ENCODE measurements at regions not wholly inside any gene's neighbourhood (a gene's known extent, or its start where the extent isn't known, plus 50 kb on each side); places are given as distances from the start of the nearest gene placed in this dataset.

DNA sequence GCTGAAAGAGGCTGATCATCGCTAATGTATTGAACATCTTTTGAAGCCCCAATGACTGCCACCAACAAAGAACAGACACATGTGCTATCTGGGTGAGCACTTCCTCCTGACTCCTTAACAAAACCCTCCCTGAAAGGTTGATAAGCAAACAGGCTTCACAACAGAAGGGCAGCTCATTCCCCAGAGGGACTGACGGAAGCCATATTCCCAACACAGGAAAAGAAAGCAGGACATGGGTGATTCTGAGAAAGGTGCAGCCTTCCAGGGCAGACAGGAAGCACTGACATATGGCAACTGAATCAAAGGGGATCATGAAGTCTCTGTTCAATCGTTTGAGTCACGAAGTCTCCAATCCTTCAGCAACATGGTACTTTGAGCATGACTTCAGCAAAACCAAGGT lies 929.0 kb downstream of the MCTP2 start:
- intact Hi-C loops (cut with micrococcal nuclease; ENCODE audit: unreplicated experiment): no loop called here
- H3K4me1 Mint-ChIP-seq (ENCODE audit: low read depth, unreplicated experiment): peaks cover 10% of the 10 kb centered on the region
- BruUV-seq (replicated peaks): no TSS peak
- H3K27me3 Mint-ChIP-seq (ENCODE audit: unreplicated experiment): no peaks in the 10 kb centered on the region
- CTCF ChIA-PET: no interaction called here
- no peak overlapping the region for H3K27ac Mint-ChIP-seq (ENCODE audit: unreplicated experiment)
- H3K4me3 Mint-ChIP-seq (ENCODE audit: low read depth, unreplicated experiment): no peak overlapping the region
- no peaks in the 10 kb centered on the region for H3K36me3 Mint-ChIP-seq (ENCODE audit: insufficient read depth, unreplicated experiment)
- H3K9me3 Mint-ChIP-seq (ENCODE audit: low read depth, unreplicated experiment): peaks cover 10% of the 10 kb centered on the region
- DNase-seq: no peak
- TF ChIP-seq, protein P1, sequence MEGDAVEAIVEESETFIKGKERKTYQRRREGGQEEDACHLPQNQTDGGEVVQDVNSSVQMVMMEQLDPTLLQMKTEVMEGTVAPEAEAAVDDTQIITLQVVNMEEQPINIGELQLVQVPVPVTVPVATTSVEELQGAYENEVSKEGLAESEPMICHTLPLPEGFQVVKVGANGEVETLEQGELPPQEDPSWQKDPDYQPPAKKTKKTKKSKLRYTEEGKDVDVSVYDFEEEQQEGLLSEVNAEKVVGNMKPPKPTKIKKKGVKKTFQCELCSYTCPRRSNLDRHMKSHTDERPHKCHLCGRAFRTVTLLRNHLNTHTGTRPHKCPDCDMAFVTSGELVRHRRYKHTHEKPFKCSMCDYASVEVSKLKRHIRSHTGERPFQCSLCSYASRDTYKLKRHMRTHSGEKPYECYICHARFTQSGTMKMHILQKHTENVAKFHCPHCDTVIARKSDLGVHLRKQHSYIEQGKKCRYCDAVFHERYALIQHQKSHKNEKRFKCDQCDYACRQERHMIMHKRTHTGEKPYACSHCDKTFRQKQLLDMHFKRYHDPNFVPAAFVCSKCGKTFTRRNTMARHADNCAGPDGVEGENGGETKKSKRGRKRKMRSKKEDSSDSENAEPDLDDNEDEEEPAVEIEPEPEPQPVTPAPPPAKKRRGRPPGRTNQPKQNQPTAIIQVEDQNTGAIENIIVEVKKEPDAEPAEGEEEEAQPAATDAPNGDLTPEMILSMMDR (IDR thresholded peaks at IDR 0.05; ENCODE audit: unreplicated experiment): no peak

DNA sequence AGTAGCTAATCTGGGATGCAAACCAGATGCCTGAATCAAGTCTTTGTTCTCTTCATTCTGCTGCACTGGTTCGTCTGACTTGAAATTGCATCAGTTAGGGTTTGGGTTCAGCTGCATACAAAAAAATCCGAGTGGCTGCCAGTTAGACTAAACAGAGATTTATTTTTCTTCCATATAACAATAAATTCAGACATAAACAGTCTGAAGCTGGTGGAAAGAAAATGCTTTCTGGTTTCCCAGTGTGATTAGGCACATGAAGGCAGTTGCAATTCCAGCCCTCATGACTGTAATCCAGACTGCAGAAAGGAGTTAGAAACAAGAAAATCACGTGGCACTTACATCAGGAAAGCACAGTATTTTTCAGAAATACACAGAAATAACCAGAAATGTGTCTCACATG lies 930.7 kb downstream of the MCTP2 start:
- no TSS peak for BruUV-seq (replicated peaks)
- TF ChIP-seq, protein P1 (IDR thresholded peaks at IDR 0.05; ENCODE audit: unreplicated experiment): no peak
- CTCF ChIA-PET: no interaction called here

DNA sequence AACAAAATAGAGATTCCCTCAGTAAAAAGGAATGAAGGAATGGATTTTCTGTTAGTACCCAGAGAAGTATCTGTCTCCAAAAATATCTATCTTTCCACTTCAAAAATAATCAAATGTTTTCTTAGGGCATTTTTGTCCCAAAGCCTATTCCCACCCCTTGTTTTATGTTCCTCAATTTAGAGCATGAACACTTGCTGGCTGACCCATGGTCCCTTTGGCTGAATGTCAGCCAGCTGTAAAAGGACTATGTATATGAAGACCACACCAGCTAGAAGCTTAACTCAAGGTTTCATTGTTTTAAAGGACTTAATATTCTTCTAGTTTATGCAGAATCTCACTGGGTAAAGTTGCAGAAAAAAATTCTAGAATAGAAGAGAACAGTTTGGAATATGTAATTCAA lies 931.2 kb downstream of the MCTP2 start:
- Mint-ChIP-seq H3K27ac (ENCODE audit: unreplicated experiment) (no peak overlapping the region), H3K36me3 (ENCODE audit: insufficient read depth, unreplicated experiment) (no peaks in the 10 kb centered on the region), H3K9me3 (ENCODE audit: low read depth, unreplicated experiment) (peaks cover 7% of the 10 kb centered on the region), H3K4me3 (ENCODE audit: low read depth, unreplicated experiment) (no peak overlapping the region), H3K4me1 (ENCODE audit: low read depth, unreplicated experiment) (peaks cover 10% of the 10 kb centered on the region), H3K27me3 (ENCODE audit: unreplicated experiment) (no peaks in the 10 kb centered on the region)
- intact Hi-C loops (cut with micrococcal nuclease; ENCODE audit: unreplicated experiment): no loop called here
- BruUV-seq (replicated peaks): no TSS peak
- TF ChIP-seq, protein P1 (IDR thresholded peaks at IDR 0.05; ENCODE audit: unreplicated experiment): no peak
- CTCF ChIA-PET: no interaction called here
- no peak for DNase-seq

More for the DNA sequence above, 930.7 kb downstream of the MCTP2 start:
- Mint-ChIP-seq H3K4me3 (ENCODE audit: low read depth, unreplicated experiment) (no peak overlapping the region), H3K4me1 (ENCODE audit: low read depth, unreplicated experiment) (peaks cover 10% of the 10 kb centered on the region), H3K36me3 (ENCODE audit: insufficient read depth, unreplicated experiment) (no peaks in the 10 kb centered on the region), H3K27me3 (ENCODE audit: unreplicated experiment) (no peaks in the 10 kb centered on the region), H3K9me3 (ENCODE audit: low read depth, unreplicated experiment) (peaks cover 7% of the 10 kb centered on the region), H3K27ac (ENCODE audit: unreplicated experiment) (no peak overlapping the region)
- no peak for DNase-seq
- intact Hi-C loops (cut with micrococcal nuclease; ENCODE audit: unreplicated experiment): no loop called here

DNA sequence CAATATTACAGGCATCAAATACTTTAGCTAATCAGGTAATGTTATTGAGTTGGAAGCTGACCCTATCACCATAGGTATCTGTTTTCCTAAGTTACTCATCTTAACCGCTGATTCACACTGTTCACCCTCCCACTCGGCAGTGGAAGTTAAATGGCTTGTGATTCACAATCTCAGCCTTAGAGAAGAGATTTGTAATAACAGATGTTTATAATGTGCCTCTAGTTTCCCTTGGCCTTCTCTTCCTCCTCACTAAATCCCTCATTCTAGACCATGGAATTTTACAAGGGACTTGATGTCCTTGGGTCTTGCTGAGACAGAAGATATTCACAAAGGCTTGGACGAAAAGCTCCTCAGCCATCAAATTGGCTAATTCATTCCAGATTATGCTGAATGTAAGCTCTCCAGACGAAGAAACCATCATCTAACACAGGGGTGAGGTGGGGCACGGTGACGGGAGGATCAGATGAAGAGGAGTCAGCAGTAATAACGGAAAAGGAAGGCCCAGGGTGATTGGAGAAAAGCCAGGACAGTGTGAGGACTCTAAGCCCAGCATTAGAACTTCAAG lies 931.7 kb downstream of the MCTP2 start:
- Mint-ChIP-seq H3K27ac (ENCODE audit: unreplicated experiment) (no peak overlapping the region), H3K9me3 (ENCODE audit: low read depth, unreplicated experiment) (peaks cover 7% of the 10 kb centered on the region), H3K4me1 (ENCODE audit: low read depth, unreplicated experiment) (peaks cover 10% of the 10 kb centered on the region), H3K27me3 (ENCODE audit: unreplicated experiment) (no peaks in the 10 kb centered on the region), H3K36me3 (ENCODE audit: insufficient read depth, unreplicated experiment) (no peaks in the 10 kb centered on the region), H3K4me3 (ENCODE audit: low read depth, unreplicated experiment) (no peak overlapping the region)
- intact Hi-C loops (cut with micrococcal nuclease; ENCODE audit: unreplicated experiment): no loop called here
- TF ChIP-seq, protein P1 (IDR thresholded peaks at IDR 0.05; ENCODE audit: unreplicated experiment): no peak
- BruUV-seq (replicated peaks): no TSS peak
- CTCF ChIA-PET: no interaction called here
- no peak for DNase-seq

Measured in Calu3 (cell line).